ENCODE measurements at regions not wholly inside any gene's neighbourhood (a gene's known extent, or its start where the extent isn't known, plus 50 kb on each side); places are given as distances from the start of the nearest gene placed in this dataset.

DNA sequence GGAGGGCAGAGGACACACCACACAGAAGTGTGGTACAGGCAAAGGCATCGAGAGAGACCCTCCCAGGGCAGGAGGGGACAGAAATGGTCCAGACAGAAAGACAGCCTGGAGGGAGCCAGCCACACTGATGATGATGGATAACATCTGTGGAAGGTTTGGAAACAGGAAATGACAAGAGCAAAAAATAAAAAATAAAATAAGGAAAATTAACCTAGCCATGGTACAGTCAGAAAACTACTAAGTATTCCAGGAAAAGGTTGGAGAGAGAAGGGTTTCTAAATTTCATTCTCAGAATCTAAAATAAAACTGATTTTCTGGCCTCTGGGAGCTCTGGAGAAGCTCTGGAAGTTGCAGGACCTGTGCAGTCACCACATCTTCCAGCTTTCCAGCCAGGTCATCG is 115.2 kb upstream of the VSTM2B start:
- TF ChIP-seq SIN3A (IDR thresholded peaks at IDR 0.05; ENCODE audit: borderline replicate concordance, insufficient read depth, low read length): no peak
- TF ChIP-seq TAF1 (IDR thresholded peaks at IDR 0.05; ENCODE audit: borderline replicate concordance, insufficient read depth, low read length): no peak

All from PFSK-1 (cell line).